ENCODE measurements at regions not wholly inside any gene's neighbourhood (a gene's known extent, or its start where the extent isn't known, plus 50 kb on each side); places are given as distances from the start of the nearest gene placed in this dataset.

- H3K27me3 Mint-ChIP-seq (ENCODE audit: low read depth): no peaks in the 10 kb centered on the region
- Histone ChIP-seq H2BK15ac (ENCODE audit: low read depth, low read length) (no peak overlapping the region), H4K91ac (ENCODE audit: insufficient read length, low read depth, low read length) (no peak overlapping the region), H2BK120ac (ENCODE audit: low read depth, low read length, poor library complexity, severe bottlenecking) (no peak overlapping the region), H2AK5ac (ENCODE audit: insufficient read length, low read length) (peak overlapping the region; percentile 71), H3K23ac (ENCODE audit: insufficient read length, low read depth, low read length) (no peak overlapping the region), H3K27me3 (ENCODE audit: insufficient read depth, low read length) (no peaks in the 10 kb centered on the region), H3K9ac (ENCODE audit: extremely low read depth, insufficient read length, low read length) (peak overlapping the region; percentile 79), H3K18ac (ENCODE audit: insufficient read length, low read depth, low read length) (peak overlapping the region; percentile 93), H4K5ac (ENCODE audit: insufficient read length, low read depth, low read length) (peak overlapping the region; percentile 99), H3T11ph (ENCODE audit: low read length) (no peak overlapping the region), H3K14ac (ENCODE audit: insufficient read depth, low read length) (peak overlapping the region; percentile 78; the same call in 1 of the 2 replicates), H3K23me2 (ENCODE audit: insufficient read length, low read depth, low read length, poor library complexity, severe bottlenecking) (no peaks in the 10 kb centered on the region), H2AFZ (ENCODE audit: low read length) (no peak overlapping the region), H2BK12ac (ENCODE audit: insufficient read length, low read depth, low read length) (no peak overlapping the region), H3K27ac (ENCODE audit: insufficient read length, low read depth, low read length) (peak overlapping the region; percentile 100), H4K20me1 (ENCODE audit: control insufficient read depth, insufficient read depth, insufficient read length) (no peaks in the 10 kb centered on the region), H2BK20ac (ENCODE audit: low read depth, low read length, poor library complexity, severe bottlenecking) (no peak overlapping the region), H2BK5ac (ENCODE audit: insufficient read length, low read length) (peak overlapping the region; percentile 95), H3K56ac (ENCODE audit: insufficient read length, low read depth, low read length) (peak overlapping the region; percentile 98), H3K4me1 (ENCODE audit: insufficient read depth, low read length) (peaks cover 19% of the 10 kb centered on the region; the same call in 1 of the 2 replicates), H3K9me3 (ENCODE audit: control insufficient read depth, low read depth, low read length) (no peaks in the 10 kb centered on the region), H3K79me2 (ENCODE audit: insufficient read depth, low read length) (no peaks in the 10 kb centered on the region; the same call in 1 of the 2 replicates), H4K8ac (replicated peaks; ENCODE audit: insufficient read length, low read depth, low read length) (peak overlapping the region; percentile 85), H3K4me2 (ENCODE audit: insufficient read depth, insufficient read length, low read length) (peak overlapping the region; percentile 58), H3K4ac (ENCODE audit: low read depth, low read length) (peak overlapping the region; percentile 67; the same call in 1 of the 2 replicates), H3K79me1 (ENCODE audit: insufficient read depth, low read depth, low read length, poor library complexity, severe bottlenecking) (no peaks in the 10 kb centered on the region)
- H3K36me3 Mint-ChIP-seq (ENCODE audit: insufficient read depth in 1 of 3, low read depth in 3 of 3): peaks cover 4 to 7% (median 4%) of the 10 kb centered on the region in 3 experiments; a peak in 6 of 7 replicates
- peaks cover 51 to 69% of the 10 kb centered on the region in 2 experiments for H3K9me3 Mint-ChIP-seq
- no peak for TF ChIP-seq CTCF (conservative IDR thresholded peaks at IDR 0.05)
- peak overlapping the region; percentile 98 to 99 (median 98) for H3K27ac Mint-ChIP-seq
- peak; percentile 93 for DNase-seq
- peak overlapping the region; percentile 19 to 38; a peak in 4 of 5 replicates for H3K4me3 Mint-ChIP-seq
- WGBS (ENCODE audit: extremely low coverage, insufficient read length, low lambda C conversion rate): no CpG with 5 or more reads among the region's 7 CpGs
- peaks cover 37 to 46% of the 10 kb centered on the region in 2 experiments for H3K4me1 Mint-ChIP-seq
These were observed 217.6 kb downstream of the ZNF674 start for GRCh38 chrX:46327566-46328115.
